ENCODE measurements at regions not wholly inside any gene's neighbourhood (a gene's known extent, or its start where the extent isn't known, plus 50 kb on each side); places are given as distances from the start of the nearest gene placed in this dataset.

GRCh38 chr6:79431537-79431933, 105.7 kb downstream of the LCA5 start:
- Histone ChIP-seq H3K9ac (ENCODE audit: low read length) (no peak overlapping the region), H3K27ac (ENCODE audit: low read depth, low read length) (no peak overlapping the region), H3K36me3 (ENCODE audit: insufficient read depth, low read length) (no peaks in the 10 kb centered on the region), H3K27me3 (ENCODE audit: insufficient read depth, low read length) (no peaks in the 10 kb centered on the region), H3K4me1 (ENCODE audit: insufficient read depth, low read length) (no peaks in the 10 kb centered on the region), H3K4me2 (ENCODE audit: low read length) (no peak overlapping the region), H3K9me3 (ENCODE audit: insufficient read depth, low read depth, low read length) (no peaks in the 10 kb centered on the region), H4K20me1 (ENCODE audit: insufficient read depth, low read length) (no peaks in the 10 kb centered on the region), H2AFZ (ENCODE audit: low read depth, low read length) (no peak overlapping the region), H3K79me2 (ENCODE audit: insufficient read depth, low read length) (no peaks in the 10 kb centered on the region), H3K4me3 (ENCODE audit: insufficient read depth, low read depth, low read length) (no peak overlapping the region)
- DNase-seq (ENCODE audit: low read depth) (no peak), FAIRE-seq (no peak)
- Mint-ChIP-seq H3K4me3 (ENCODE audit: unreplicated experiment) (no peak overlapping the region), H3K27me3 (ENCODE audit: low read depth, unreplicated experiment) (no peaks in the 10 kb centered on the region), H3K4me1 (ENCODE audit: low read depth, unreplicated experiment) (no peaks in the 10 kb centered on the region), H3K27ac (ENCODE audit: unreplicated experiment) (no peak overlapping the region), H3K9me3 (ENCODE audit: unreplicated experiment) (no peaks in the 10 kb centered on the region), H3K36me3 (ENCODE audit: low read depth, unreplicated experiment) (no peaks in the 10 kb centered on the region)
- no peak for TF ChIP-seq EZH2 (IDR thresholded peaks at IDR 0.05; ENCODE audit: insufficient read depth, low read length)
- no peak for TF ChIP-seq CTCF (IDR thresholded peaks at IDR 0.05; ENCODE audit: insufficient read depth, low read depth, low read length)

GRCh38 chr6:79430913-79431536, 106.2 kb downstream of the LCA5 start:
- Histone ChIP-seq H3K79me2 (ENCODE audit: insufficient read depth, low read length) (no peaks in the 10 kb centered on the region), H3K9me3 (ENCODE audit: insufficient read depth, low read depth, low read length) (no peaks in the 10 kb centered on the region), H4K20me1 (ENCODE audit: insufficient read depth, low read length) (no peaks in the 10 kb centered on the region), H3K9ac (ENCODE audit: low read length) (no peak overlapping the region), H3K27ac (ENCODE audit: low read depth, low read length) (no peak overlapping the region), H2AFZ (ENCODE audit: low read depth, low read length) (no peak overlapping the region), H3K4me2 (ENCODE audit: low read length) (no peak overlapping the region), H3K4me3 (ENCODE audit: insufficient read depth, low read depth, low read length) (no peak overlapping the region), H3K4me1 (ENCODE audit: insufficient read depth, low read length) (no peaks in the 10 kb centered on the region), H3K27me3 (ENCODE audit: insufficient read depth, low read length) (no peaks in the 10 kb centered on the region), H3K36me3 (ENCODE audit: insufficient read depth, low read length) (no peaks in the 10 kb centered on the region)
- DNase-seq (ENCODE audit: low read depth) (no peak), FAIRE-seq (no peak)
- TF ChIP-seq CTCF (IDR thresholded peaks at IDR 0.05; ENCODE audit: insufficient read depth, low read depth, low read length): no peak
- TF ChIP-seq EZH2 (IDR thresholded peaks at IDR 0.05; ENCODE audit: insufficient read depth, low read length): no peak
- no peaks in the 10 kb centered on the region for H3K9me3 Mint-ChIP-seq (ENCODE audit: unreplicated experiment)
- H3K4me3 Mint-ChIP-seq (ENCODE audit: unreplicated experiment): no peak overlapping the region
- H3K27ac Mint-ChIP-seq (ENCODE audit: unreplicated experiment): no peak overlapping the region
- H3K36me3 Mint-ChIP-seq (ENCODE audit: low read depth, unreplicated experiment): no peaks in the 10 kb centered on the region
- no peaks in the 10 kb centered on the region for H3K27me3 Mint-ChIP-seq (ENCODE audit: low read depth, unreplicated experiment)
- no peaks in the 10 kb centered on the region for H3K4me1 Mint-ChIP-seq (ENCODE audit: low read depth, unreplicated experiment)

GRCh38 chr6:79427721-79428120, 109.5 kb downstream of the LCA5 start:
- H3K4me3 Mint-ChIP-seq (ENCODE audit: unreplicated experiment): no peak overlapping the region
- no peak overlapping the region for H3K9ac ChIP-seq (ENCODE audit: low read length)
- H3K9me3 ChIP-seq (ENCODE audit: insufficient read depth, low read depth, low read length): no peaks in the 10 kb centered on the region
- no peaks in the 10 kb centered on the region for H3K9me3 Mint-ChIP-seq (ENCODE audit: unreplicated experiment)
- no peaks in the 10 kb centered on the region for H3K27me3 Mint-ChIP-seq (ENCODE audit: low read depth, unreplicated experiment)
- H3K4me2 ChIP-seq (ENCODE audit: low read length): no peak overlapping the region
- no peak overlapping the region for H2AFZ ChIP-seq (ENCODE audit: low read depth, low read length)
- TF ChIP-seq EZH2 (IDR thresholded peaks at IDR 0.05; ENCODE audit: insufficient read depth, low read length): no peak
- no peaks in the 10 kb centered on the region for H3K36me3 Mint-ChIP-seq (ENCODE audit: low read depth, unreplicated experiment)
- no peak overlapping the region for H3K27ac Mint-ChIP-seq (ENCODE audit: unreplicated experiment)
- DNase-seq (ENCODE audit: low read depth) (no peak), FAIRE-seq (no peak)
- no peaks in the 10 kb centered on the region for H4K20me1 ChIP-seq (ENCODE audit: insufficient read depth, low read length)
- H3K27ac ChIP-seq (ENCODE audit: low read depth, low read length): no peak overlapping the region
- no peaks in the 10 kb centered on the region for H3K4me1 Mint-ChIP-seq (ENCODE audit: low read depth, unreplicated experiment)
- no peaks in the 10 kb centered on the region for H3K36me3 ChIP-seq (ENCODE audit: insufficient read depth, low read length)
- H3K4me1 ChIP-seq (ENCODE audit: insufficient read depth, low read length): no peaks in the 10 kb centered on the region
- H3K79me2 ChIP-seq (ENCODE audit: insufficient read depth, low read length): no peaks in the 10 kb centered on the region
- H3K4me3 ChIP-seq (ENCODE audit: insufficient read depth, low read depth, low read length): no peak overlapping the region
- no peaks in the 10 kb centered on the region for H3K27me3 ChIP-seq (ENCODE audit: insufficient read depth, low read length)

Data from astrocyte (in vitro differentiated cells and primary cell).